Neutrophil (primary cell): ENCODE measurements at regions not wholly inside any gene's neighbourhood (a gene's known extent, or its start where the extent isn't known, plus 50 kb on each side); places are given as distances from the start of the nearest gene placed in this dataset.

Experiments
- H3K27ac ChIP-seq: fragments of 200-600 bp; sonication (generic); 2 replicates; pipeline ENCODE4 v1.5.1; 2016; ENCODE audit warnings: mild to moderate bottlenecking, moderate library complexity
- H3K27me3 ChIP-seq: fragments of 200-600 bp; sonication (generic); 2 replicates; pipeline ENCODE4 v1.6.0; 2016; ENCODE audit warnings: mild to moderate bottlenecking
- H3K36me3 ChIP-seq: fragments of 200-600 bp; sonication (generic); 2 replicates; pipeline ENCODE4 v1.5.1; 2017
- H3K4me1 ChIP-seq, 2 experiments: fragments of 200-600 bp in 1 of 2; sonication (generic) in 1 of 2; 1 replicate in 1 of 2; 2 replicates in 1 of 2; pipeline versions ENCODE4 v1.5.1 to v1.6.1; 2013 to 2016; ENCODE audit warnings: low read depth in 1 of 2, low read length in 1 of 2, mild to moderate bottlenecking in 1 of 2, moderate library complexity in 1 of 2; ENCODE audit not compliant: control insufficient read depth in 1 of 2, insufficient read depth in 1 of 2
- H3K4me3 ChIP-seq, 2 experiments: fragments of 200-600 bp in 1 of 2; sonication (generic) in 1 of 2; 1 replicate in 1 of 2; 2 replicates in 1 of 2; pipeline ENCODE4 v1.5.1; 2013 to 2016; ENCODE audit warnings: low read depth in 1 of 2, low read length in 1 of 2, mild to moderate bottlenecking in 1 of 2, moderate library complexity in 1 of 2
- H3K9me3 ChIP-seq: fragments of 200-600 bp; sonication (generic); 2 replicates; pipeline ENCODE4 v1.5.1; 2016
- TF ChIP-seq, protein P1 (sequence below): fragments of 200-600 bp; sonication (generic); IDR thresholded peaks from 2 replicates; pipeline ENCODE4 v1.5.1; 2016; ENCODE audit warnings: antibody characterized with exemption

DNA sequence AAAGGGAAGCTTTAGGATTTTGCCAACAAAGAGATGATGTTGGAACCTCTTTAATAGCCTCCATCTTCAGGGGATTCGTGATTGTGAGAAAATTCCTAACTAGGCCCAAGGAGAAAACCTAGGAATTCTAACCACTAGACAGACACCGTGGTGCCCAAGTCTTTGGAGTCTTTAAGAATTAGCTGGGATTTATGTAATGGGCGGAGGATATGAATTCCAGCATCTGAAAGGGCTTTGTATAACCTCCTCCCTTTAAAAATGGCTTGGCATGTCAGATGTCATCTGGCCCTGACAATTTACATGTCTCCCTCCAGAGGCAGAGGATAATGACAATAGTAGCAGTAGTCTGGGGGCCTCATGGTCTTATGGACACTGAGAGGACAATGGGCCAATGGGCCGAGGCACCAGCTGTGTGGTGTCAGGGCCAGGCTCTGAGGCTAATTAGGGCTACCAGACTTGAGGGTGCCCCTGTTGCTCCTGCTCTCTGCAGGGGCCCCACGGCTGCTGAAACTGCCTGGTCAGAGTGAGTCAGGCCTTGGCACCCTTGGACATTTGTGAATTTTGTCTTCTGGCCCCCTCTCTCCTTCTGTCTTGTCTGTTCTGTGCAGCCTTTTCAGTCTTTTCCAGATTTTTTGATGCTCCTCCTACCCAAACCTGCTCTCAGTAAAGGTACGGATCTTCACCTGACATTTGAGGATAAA is 113.9 kb downstream of the EDN1 start:
- no peak overlapping the region for H3K4me3 ChIP-seq
- no peaks in the 10 kb centered on the region for H3K36me3 ChIP-seq
- no peaks in the 10 kb centered on the region for H3K4me1 ChIP-seq
- H3K9me3 ChIP-seq: no peaks in the 10 kb centered on the region
- no peak overlapping the region for H3K27ac ChIP-seq
- no peaks in the 10 kb centered on the region for H3K27me3 ChIP-seq
- TF ChIP-seq, protein P1, sequence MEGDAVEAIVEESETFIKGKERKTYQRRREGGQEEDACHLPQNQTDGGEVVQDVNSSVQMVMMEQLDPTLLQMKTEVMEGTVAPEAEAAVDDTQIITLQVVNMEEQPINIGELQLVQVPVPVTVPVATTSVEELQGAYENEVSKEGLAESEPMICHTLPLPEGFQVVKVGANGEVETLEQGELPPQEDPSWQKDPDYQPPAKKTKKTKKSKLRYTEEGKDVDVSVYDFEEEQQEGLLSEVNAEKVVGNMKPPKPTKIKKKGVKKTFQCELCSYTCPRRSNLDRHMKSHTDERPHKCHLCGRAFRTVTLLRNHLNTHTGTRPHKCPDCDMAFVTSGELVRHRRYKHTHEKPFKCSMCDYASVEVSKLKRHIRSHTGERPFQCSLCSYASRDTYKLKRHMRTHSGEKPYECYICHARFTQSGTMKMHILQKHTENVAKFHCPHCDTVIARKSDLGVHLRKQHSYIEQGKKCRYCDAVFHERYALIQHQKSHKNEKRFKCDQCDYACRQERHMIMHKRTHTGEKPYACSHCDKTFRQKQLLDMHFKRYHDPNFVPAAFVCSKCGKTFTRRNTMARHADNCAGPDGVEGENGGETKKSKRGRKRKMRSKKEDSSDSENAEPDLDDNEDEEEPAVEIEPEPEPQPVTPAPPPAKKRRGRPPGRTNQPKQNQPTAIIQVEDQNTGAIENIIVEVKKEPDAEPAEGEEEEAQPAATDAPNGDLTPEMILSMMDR: no peak

DNA sequence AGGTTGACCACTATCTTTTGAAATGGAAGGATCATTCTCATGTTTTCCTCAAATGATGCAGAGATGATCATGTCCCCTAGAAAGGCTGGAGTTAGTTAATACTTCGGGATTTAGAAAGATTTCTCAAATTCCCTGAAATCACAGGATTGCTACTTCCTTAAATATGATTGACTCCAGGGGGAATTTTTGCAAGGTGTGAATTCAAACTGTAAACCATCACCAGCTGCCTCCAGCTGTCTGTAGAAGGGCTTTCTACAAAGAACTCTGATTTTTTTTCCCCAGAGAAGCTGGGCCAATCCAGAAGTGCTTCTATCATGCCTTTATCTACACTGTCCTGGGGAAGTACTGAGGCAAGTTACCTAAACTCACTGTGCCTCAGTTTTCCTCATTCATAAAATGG is 114.5 kb downstream of the EDN1 start:
- TF ChIP-seq, protein P1: no peak
- Histone ChIP-seq H3K4me1 (no peaks in the 10 kb centered on the region), H3K4me3 (no peak overlapping the region), H3K9me3 (no peaks in the 10 kb centered on the region), H3K27me3 (no peaks in the 10 kb centered on the region), H3K27ac (no peak overlapping the region), H3K36me3 (no peaks in the 10 kb centered on the region)

DNA sequence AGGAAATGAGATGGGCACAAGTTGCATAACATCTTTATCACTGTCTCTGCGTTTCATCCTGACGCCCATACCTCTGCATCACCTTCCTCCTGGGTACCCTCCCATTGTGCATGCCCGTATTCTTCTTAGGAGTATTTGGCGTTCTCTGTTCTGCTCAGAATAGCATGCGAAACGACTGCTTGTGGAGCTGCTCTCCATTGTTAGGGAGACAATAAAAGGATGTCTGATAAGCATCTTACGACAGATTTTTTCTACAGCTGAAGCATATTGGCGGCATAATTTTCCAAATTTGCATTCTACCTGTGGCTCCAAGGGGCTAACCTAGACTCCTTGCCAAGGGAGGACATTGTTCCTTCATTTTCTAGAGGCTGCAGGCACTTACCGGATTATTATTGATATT is 118.6 kb downstream of the EDN1 start:
- TF ChIP-seq, protein P1: no peak
- Histone ChIP-seq H3K27me3 (no peaks in the 10 kb centered on the region), H3K27ac (no peak overlapping the region), H3K4me3 (no peak overlapping the region), H3K4me1 (no peaks in the 10 kb centered on the region), H3K9me3 (no peaks in the 10 kb centered on the region), H3K36me3 (no peaks in the 10 kb centered on the region)

DNA sequence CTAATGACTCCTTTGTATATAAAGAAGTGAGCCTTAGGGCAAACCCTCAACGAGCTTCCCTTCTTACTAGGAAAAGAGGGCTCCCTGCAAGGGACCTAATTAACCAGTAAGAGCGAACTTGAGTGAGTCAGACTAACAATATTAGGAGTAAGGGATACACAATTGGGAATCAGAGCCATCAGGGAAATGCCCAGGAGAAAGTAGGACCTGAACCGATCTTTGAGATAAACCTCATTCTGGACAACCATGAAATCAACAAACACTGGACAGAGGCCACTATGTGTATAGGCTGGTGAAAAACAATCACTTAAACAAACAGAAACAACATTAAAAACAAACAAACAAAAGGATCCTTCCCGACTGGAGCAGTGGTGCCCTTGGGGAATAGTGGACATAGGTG is 120.8 kb downstream of the EDN1 start:
- no peaks in the 10 kb centered on the region for H3K36me3 ChIP-seq
- no peaks in the 10 kb centered on the region for H3K27me3 ChIP-seq
- H3K27ac ChIP-seq: no peak overlapping the region
- no peaks in the 10 kb centered on the region for H3K4me1 ChIP-seq
- TF ChIP-seq, protein P1: no peak
- no peak overlapping the region for H3K4me3 ChIP-seq
- H3K9me3 ChIP-seq: no peaks in the 10 kb centered on the region

DNA sequence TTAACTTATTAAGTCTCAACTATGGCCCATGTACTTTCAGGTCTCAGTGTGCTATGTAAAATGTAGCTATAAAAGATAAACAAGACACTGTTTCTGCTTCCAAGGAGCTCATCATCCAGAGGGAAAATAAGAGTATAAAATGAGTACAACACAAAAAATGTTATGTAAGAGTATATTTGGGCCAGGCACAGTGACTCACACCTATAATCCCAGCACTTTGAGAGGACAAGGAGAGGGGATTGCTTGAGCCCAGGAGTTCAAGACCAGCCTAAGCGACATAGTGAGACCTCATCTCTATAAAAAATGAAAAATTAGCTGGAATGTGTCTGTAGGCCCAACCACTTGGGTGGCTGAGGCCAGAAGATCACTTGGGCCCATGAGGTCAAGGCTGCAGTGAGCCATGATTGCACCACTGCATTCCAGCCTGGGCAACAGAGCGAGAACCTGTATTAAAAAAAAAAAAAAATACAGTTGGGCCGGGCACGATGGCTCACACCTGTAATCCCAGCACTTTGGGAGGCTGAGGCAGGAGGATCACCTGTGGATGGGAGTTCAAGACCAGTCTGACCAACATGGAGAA is 124.0 kb downstream of the EDN1 start:
- no peaks in the 10 kb centered on the region for H3K4me1 ChIP-seq
- TF ChIP-seq, protein P1: no peak
- H3K9me3 ChIP-seq: no peaks in the 10 kb centered on the region
- H3K4me3 ChIP-seq: no peak overlapping the region
- no peaks in the 10 kb centered on the region for H3K36me3 ChIP-seq
- H3K27ac ChIP-seq: no peak overlapping the region
- no peaks in the 10 kb centered on the region for H3K27me3 ChIP-seq
